GM12878 (cell line): ENCODE measurements at regions not wholly inside any gene's neighbourhood (a gene's known extent, or its start where the extent isn't known, plus 50 kb on each side); places are given as distances from the start of the nearest gene placed in this dataset.

Experiments used
- ATAC-seq: fragments of 200-7000 bp; cut with Tn5 transposase; 3 replicates; pipeline ENCODE4 v1.9.1; 2020; ENCODE audit warnings: mild to moderate bottlenecking, moderate library complexity
- BruUV-seq: library from RNA; stranded (reverse); fragments of 400-500 nt; replicated peaks from 2 replicates; lab custom pipeline; 2021; lab: Mats Ljungman, UMichigan
- CTCF ChIA-PET: fragments of 300-600 bp; sonication (Branson Sonifier 250); formaldehyde crosslinking; extraction: SDS; loops from one replicate; lab custom pipeline; 2021; ENCODE audit warnings: inconsistent platforms; lab: Yijun Ruan, JAX
- POLR2A ChIA-PET: fragments of 350-600 bp; formaldehyde crosslinking; extraction: SDS; loops from one replicate; lab custom pipeline; 2021; ENCODE audit warnings: inconsistent platforms; lab: Charles Lee
- RAD21 ChIA-PET: fragments of 300-600 bp; sonication (Branson Sonifier 250); formaldehyde crosslinking; loops from one replicate; lab custom pipeline; 2023; ENCODE audit warnings: antibody characterized with exemption; ENCODE audit not compliant: unreplicated experiment; lab: Charles Lee
- SMC1A ChIA-PET: fragments of 300-600 bp; sonication (Branson Sonifier 250); formaldehyde crosslinking; loops from one replicate; lab custom pipeline; 2023; ENCODE audit not compliant: unreplicated experiment, uncharacterized antibody; lab: Charles Lee
- DNase-seq: peaks from one replicate; pipeline ENCODE4 v3.0.0-alpha.2; 2011; ENCODE audit warnings: low read depth, low spot score
- FAIRE-seq: peaks from 3 replicates; lab custom pipeline; 2011; peaks lifted over from hg19 to GRCh38; lab: Jason Lieb, UNC
- H2AFZ ChIP-seq: 2 replicates; pipeline ENCODE4 v1.6.0; 2011; ENCODE audit warnings: low read depth, low read length, control low read depth; ENCODE audit not compliant: control insufficient read depth
- H3K27ac ChIP-seq: 2 replicates; pipeline ENCODE4 v1.5.1; 2011; ENCODE audit warnings: control low read depth; ENCODE audit not compliant: control insufficient read depth, insufficient read depth
- H3K27me3 ChIP-seq, 2 experiments: replicated peaks in 1 of 2; 2 replicates each; pipeline versions ENCODE4 v1.6.0 to v1.6.1; 2011; ENCODE audit warnings: low read length in 1 of 2; ENCODE audit not compliant: control insufficient read depth in 2 of 2, insufficient read depth in 2 of 2
- H3K36me3 ChIP-seq, 2 experiments: 2 replicates each; pipeline ENCODE4 v1.5.1; 2011; ENCODE audit warnings: low read length in 1 of 2; ENCODE audit not compliant: control insufficient read depth in 2 of 2, insufficient read depth in 2 of 2
- H3K4me1 ChIP-seq: 2 replicates; pipeline ENCODE4 v1.6.1; 2011; ENCODE audit warnings: mild to moderate bottlenecking, low read length, moderate library complexity, mixed read lengths; ENCODE audit not compliant: control insufficient read depth, insufficient read depth
- H3K4me2 ChIP-seq: 2 replicates; pipeline ENCODE4 v1.6.0; 2011; ENCODE audit warnings: control low read depth; ENCODE audit not compliant: control insufficient read depth, insufficient read depth
- H3K4me3 ChIP-seq: fragments of 200-600 bp; sonication (generic); 2 replicates; pipeline ENCODE4 v1.5.1; 2016
- H3K79me2 ChIP-seq: 2 replicates; pipeline ENCODE4 v1.6.0; 2011; ENCODE audit warnings: low read length; ENCODE audit not compliant: control insufficient read depth, insufficient read depth
- H3K9ac ChIP-seq: 2 replicates; pipeline ENCODE4 v1.8.0; 2011; ENCODE audit warnings: low read length, control low read depth, mixed read lengths; ENCODE audit not compliant: control insufficient read depth, insufficient read depth
- H3K9me3 ChIP-seq: replicated peaks from 3 replicates; pipeline ENCODE4 v1.5.1; 2011; ENCODE audit warnings: mild to moderate bottlenecking, low read length; ENCODE audit not compliant: control insufficient read depth, insufficient read depth
- H4K20me1 ChIP-seq: 2 replicates; pipeline ENCODE4 v1.6.0; 2011; ENCODE audit not compliant: control insufficient read depth, insufficient read depth
- CREB1 ChIP-seq: IDR thresholded peaks from 2 replicates; pipeline ENCODE4 v1.6.1; 2012; ENCODE audit warnings: low read depth, mild to moderate bottlenecking, inconsistent platforms
- IKZF2 ChIP-seq, 2 experiments: fragments of 450-650 bp; IDR thresholded peaks; 2 replicates each; pipeline ENCODE4 v1.6.1; 2017; ENCODE audit warnings: mild to moderate bottlenecking in 2 of 2, moderate library complexity in 2 of 2
- IRF4 ChIP-seq: IDR thresholded peaks from 2 replicates; pipeline ENCODE4 v1.6.1; 2011; ENCODE audit warnings: low read depth, low read length
- KAT2A ChIP-seq: conservative IDR thresholded peaks from 2 replicates; pipeline ENCODE4 v1.6.1; 2011; ENCODE audit warnings: low read depth, low read length; ENCODE audit not compliant: control insufficient read depth
- NR2C2 ChIP-seq: IDR thresholded peaks from 2 replicates; pipeline ENCODE4 v1.6.1; 2011; ENCODE audit warnings: borderline replicate concordance, low read depth; ENCODE audit not compliant: control insufficient read depth, insufficient read length
- RUNX3 ChIP-seq: IDR thresholded peaks from 2 replicates; pipeline ENCODE4 v1.6.1; 2012; ENCODE audit warnings: low read length, inconsistent platforms
- SIN3A ChIP-seq: IDR thresholded peaks from 2 replicates; pipeline ENCODE4 v1.6.1; 2012; ENCODE audit warnings: low read depth, low read length, improper control_type of control experiment
- TBL1XR1 ChIP-seq: IDR thresholded peaks from 2 replicates; pipeline ENCODE4 v1.6.1; 2012; ENCODE audit warnings: low read depth, low read length, improper control_type of control experiment
- ZNF274 ChIP-seq: IDR thresholded peaks from one replicate; pipeline ENCODE4 v1.8.0; 2011; ENCODE audit not compliant: insufficient read length, insufficient read depth
- ZZZ3 ChIP-seq: IDR thresholded peaks from 2 replicates; pipeline ENCODE4 v1.6.1; 2011; ENCODE audit warnings: low read depth; ENCODE audit not compliant: control insufficient read depth, insufficient read length
- WGBS: methylation state at CpG from one replicate; pipeline ENCODE4 v1.1.6; 2016; ENCODE audit warnings: low lambda C conversion rate; ENCODE audit not compliant: insufficient replicate concordance, insufficient coverage; ENCODE audit errors: missing lambda C conversion rate; 5-methylcytosine and 5-hydroxymethylcytosine counted together
- in situ Hi-C: fragments of 300-500 bp; cut with MboI; formaldehyde crosslinking; loops from 9 replicates; pipeline ENCODE4 v1.14.3; 2018; ENCODE audit warnings: mixed read lengths
- intact Hi-C: fragments of 100-400 bp; cut with micrococcal nuclease; formaldehyde crosslinking; loops from one replicate; pipeline ENCODE4 v1.14.2; 2022; ENCODE audit not compliant: unreplicated experiment
- TF ChIP-seq, protein P1 (sequence below): IDR thresholded peaks from 2 replicates; pipeline ENCODE4 v1.6.1; 2012; ENCODE audit warnings: low read depth, low read length, improper control_type of control experiment
- TF ChIP-seq, protein P2 (sequence below): fragments of 450-650 bp; formaldehyde crosslinking; IDR thresholded peaks from 2 replicates; pipeline ENCODE4 v1.4.0; 2020; ENCODE audit warnings: mild to moderate bottlenecking, moderate library complexity
- TF ChIP-seq, protein P3 (sequence below): IDR thresholded peaks from 2 replicates; pipeline ENCODE4 v1.6.1; 2012; ENCODE audit warnings: low read length, inconsistent platforms

DNA sequence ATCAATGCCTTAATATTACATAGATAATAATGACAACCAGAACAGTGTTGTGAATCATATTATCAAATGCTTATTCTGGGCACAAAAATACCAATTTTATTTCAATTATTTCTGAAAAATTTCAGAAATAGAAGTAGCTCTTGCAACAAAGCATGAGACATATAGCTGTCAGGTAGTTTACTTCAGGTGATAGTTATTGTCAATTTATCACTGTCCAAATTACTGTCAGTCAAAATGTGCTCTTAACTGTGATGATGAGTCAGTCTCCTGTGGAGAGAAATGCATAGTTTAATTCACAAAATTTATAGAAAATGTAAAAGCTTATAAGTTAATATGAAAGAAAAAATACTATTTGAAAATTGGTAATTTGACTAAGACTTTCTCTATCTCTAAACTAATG lies 1078.4 kb upstream of the GBE1 start:
- RAD21 ChIA-PET = no interaction called here
- in situ Hi-C loops = no loop called here
- DNase-seq = no peak
- BruUV-seq = no TSS peak
- no peak for TF ChIP-seq CREB1
- TF ChIP-seq RUNX3 = no peak
- TF ChIP-seq, protein P1, sequence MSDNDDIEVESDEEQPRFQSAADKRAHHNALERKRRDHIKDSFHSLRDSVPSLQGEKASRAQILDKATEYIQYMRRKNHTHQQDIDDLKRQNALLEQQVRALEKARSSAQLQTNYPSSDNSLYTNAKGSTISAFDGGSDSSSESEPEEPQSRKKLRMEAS = no peak
- TF ChIP-seq IRF4 = no peak
- no peak for TF ChIP-seq ZZZ3
- TF ChIP-seq, all 136 proteins: peak for 0
- no peaks in the 10 kb centered on the region for H4K20me1 ChIP-seq
- H3K4me1 ChIP-seq = no peaks in the 10 kb centered on the region
- ChIA-PET POLR2A (no interaction called here), CTCF (no interaction called here), SMC1A (interaction anchor here (0.7 to 1.3 kb wide), 2 partner anchors 16 to 984 kb away, joined by 3 read pairs; no protein-coding TSS in a partner anchor)
- intact Hi-C loops = no loop called here
- no peak overlapping the region for H3K4me3 ChIP-seq
- no peaks in the 10 kb centered on the region for H3K9me3 ChIP-seq
- no peak for ATAC-seq
- no peak for FAIRE-seq
- no peak overlapping the region for H3K27ac ChIP-seq
- no peaks in the 10 kb centered on the region for H3K27me3 ChIP-seq
- H2AFZ ChIP-seq = no peak overlapping the region
- H3K4me2 ChIP-seq = no peak overlapping the region
- H3K9ac ChIP-seq = no peak overlapping the region
- H3K36me3 ChIP-seq = no peaks in the 10 kb centered on the region
- no peaks in the 10 kb centered on the region for H3K79me2 ChIP-seq

DNA sequence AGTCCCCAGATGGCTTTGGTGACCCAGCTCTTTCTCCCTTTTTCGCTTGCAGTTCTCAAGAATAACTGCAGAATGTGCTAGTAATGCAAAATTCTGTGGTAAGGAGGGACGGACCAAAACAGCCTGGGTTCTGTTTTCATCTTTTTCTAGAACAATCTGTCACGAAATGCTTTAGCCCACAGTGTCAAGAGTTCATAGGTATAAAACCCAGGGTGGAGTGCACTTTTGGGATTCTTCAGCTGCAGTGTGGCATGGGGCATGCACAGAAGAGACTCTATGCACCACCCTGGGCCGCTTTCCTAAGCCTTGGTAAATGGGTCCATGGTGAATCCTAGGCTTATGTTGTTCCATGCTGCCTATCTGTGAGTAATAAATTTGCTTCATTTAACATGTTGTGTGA lies 1072.7 kb upstream of the GBE1 start:
- ChIA-PET CTCF (no interaction called here), SMC1A (no interaction called here), POLR2A (no interaction called here), RAD21 (no interaction called here)
- WGBS = 4% methylated on average over 4 of the region's 4 CpGs
- no peaks in the 10 kb centered on the region for H3K9me3 ChIP-seq
- DNase-seq (no peak), ATAC-seq (no peak), FAIRE-seq (no peak)
- H3K27me3 ChIP-seq = no peaks in the 10 kb centered on the region
- no peak overlapping the region for H2AFZ ChIP-seq
- H4K20me1 ChIP-seq = no peaks in the 10 kb centered on the region
- no peak overlapping the region for H3K4me2 ChIP-seq
- no TSS peak for BruUV-seq
- no peak overlapping the region for H3K9ac ChIP-seq
- H3K27ac ChIP-seq = no peak overlapping the region
- in situ Hi-C loops = no loop called here
- H3K4me1 ChIP-seq = no peaks in the 10 kb centered on the region
- no peak overlapping the region for H3K4me3 ChIP-seq
- no peaks in the 10 kb centered on the region for H3K79me2 ChIP-seq
- intact Hi-C loops = no loop called here
- H3K36me3 ChIP-seq = no peaks in the 10 kb centered on the region
- no peak for TF ChIP-seq SIN3A
- no peak for TF ChIP-seq ZNF274
- TF ChIP-seq KAT2A = no peak
- TF ChIP-seq, protein P2, sequence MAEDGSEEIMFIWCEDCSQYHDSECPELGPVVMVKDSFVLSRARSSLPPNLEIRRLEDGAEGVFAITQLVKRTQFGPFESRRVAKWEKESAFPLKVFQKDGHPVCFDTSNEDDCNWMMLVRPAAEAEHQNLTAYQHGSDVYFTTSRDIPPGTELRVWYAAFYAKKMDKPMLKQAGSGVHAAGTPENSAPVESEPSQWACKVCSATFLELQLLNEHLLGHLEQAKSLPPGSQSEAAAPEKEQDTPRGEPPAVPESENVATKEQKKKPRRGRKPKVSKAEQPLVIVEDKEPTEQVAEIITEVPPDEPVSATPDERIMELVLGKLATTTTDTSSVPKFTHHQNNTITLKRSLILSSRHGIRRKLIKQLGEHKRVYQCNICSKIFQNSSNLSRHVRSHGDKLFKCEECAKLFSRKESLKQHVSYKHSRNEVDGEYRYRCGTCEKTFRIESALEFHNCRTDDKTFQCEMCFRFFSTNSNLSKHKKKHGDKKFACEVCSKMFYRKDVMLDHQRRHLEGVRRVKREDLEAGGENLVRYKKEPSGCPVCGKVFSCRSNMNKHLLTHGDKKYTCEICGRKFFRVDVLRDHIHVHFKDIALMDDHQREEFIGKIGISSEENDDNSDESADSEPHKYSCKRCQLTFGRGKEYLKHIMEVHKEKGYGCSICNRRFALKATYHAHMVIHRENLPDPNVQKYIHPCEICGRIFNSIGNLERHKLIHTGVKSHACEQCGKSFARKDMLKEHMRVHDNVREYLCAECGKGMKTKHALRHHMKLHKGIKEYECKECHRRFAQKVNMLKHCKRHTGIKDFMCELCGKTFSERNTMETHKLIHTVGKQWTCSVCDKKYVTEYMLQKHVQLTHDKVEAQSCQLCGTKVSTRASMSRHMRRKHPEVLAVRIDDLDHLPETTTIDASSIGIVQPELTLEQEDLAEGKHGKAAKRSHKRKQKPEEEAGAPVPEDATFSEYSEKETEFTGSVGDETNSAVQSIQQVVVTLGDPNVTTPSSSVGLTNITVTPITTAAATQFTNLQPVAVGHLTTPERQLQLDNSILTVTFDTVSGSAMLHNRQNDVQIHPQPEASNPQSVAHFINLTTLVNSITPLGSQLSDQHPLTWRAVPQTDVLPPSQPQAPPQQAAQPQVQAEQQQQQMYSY (CRISPR knock-in tag) = no peak
- no peak for TF ChIP-seq IRF4
- no peak for TF ChIP-seq IKZF2 (IDR thresholded peaks at IDR 0.05)
- no peak for TF ChIP-seq NR2C2
- TF ChIP-seq, protein P3, sequence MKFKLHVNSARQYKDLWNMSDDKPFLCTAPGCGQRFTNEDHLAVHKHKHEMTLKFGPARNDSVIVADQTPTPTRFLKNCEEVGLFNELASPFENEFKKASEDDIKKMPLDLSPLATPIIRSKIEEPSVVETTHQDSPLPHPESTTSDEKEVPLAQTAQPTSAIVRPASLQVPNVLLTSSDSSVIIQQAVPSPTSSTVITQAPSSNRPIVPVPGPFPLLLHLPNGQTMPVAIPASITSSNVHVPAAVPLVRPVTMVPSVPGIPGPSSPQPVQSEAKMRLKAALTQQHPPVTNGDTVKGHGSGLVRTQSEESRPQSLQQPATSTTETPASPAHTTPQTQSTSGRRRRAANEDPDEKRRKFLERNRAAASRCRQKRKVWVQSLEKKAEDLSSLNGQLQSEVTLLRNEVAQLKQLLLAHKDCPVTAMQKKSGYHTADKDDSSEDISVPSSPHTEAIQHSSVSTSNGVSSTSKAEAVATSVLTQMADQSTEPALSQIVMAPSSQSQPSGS = no peak
- no peak for TF ChIP-seq TBL1XR1
